ENCODE measurements at regions not wholly inside any gene's neighbourhood (a gene's known extent, or its start where the extent isn't known, plus 50 kb on each side); places are given as distances from the start of the nearest gene placed in this dataset.
"Not testable (repeated sequence)": the region's sequence is repeated elsewhere in the genome, so short reads cannot be mapped to it uniquely, and the experiment has no call there.

GRCh38 chr5:94102849-94103248, 361.4 kb upstream of the POU5F2 start:
- DNase-seq, result no peak

GRCh38 chr5:94097384-94097783, 356.0 kb upstream of the POU5F2 start:
- DNase-seq, result not testable (repeated sequence)

- DNase-seq, result no peak
Observed at GRCh38 chr5:94094793-94095441, 353.5 kb upstream of the POU5F2 start.

- no peak for DNase-seq
Observed at GRCh38 chr5:94093300-94093699, 351.9 kb upstream of the POU5F2 start.

GRCh38 chr5:94086635-94087034, 345.2 kb upstream of the POU5F2 start:
- not testable (repeated sequence) for DNase-seq

- no peak for DNase-seq
Observed at GRCh38 chr5:94086194-94086593, 344.8 kb upstream of the POU5F2 start.

- no peak for DNase-seq
Observed at GRCh38 chr5:94082405-94082804, 341.0 kb upstream of the POU5F2 start.

GRCh38 chr5:94081088-94081487, 339.7 kb upstream of the POU5F2 start:
- no peak for DNase-seq

- no peak for DNase-seq
Observed at GRCh38 chr5:94080390-94080789, 339.0 kb upstream of the POU5F2 start.

GRCh38 chr5:94072116-94072515, 330.7 kb upstream of the POU5F2 start:
- DNase-seq, result no peak

GRCh38 chr5:94066437-94067207, 325.2 kb upstream of the POU5F2 start:
- DNase-seq, result no peak

- DNase-seq, result no peak
Observed at GRCh38 chr5:94064025-94064424, 322.6 kb upstream of the POU5F2 start.

- DNase-seq, result no peak
Observed at GRCh38 chr5:94057655-94058054, 316.3 kb upstream of the POU5F2 start.

GRCh38 chr5:94057217-94057616, 315.8 kb upstream of the POU5F2 start:
- no peak for DNase-seq

GRCh38 chr5:94049307-94049922, 308.0 kb upstream of the POU5F2 start:
- not testable (repeated sequence) for DNase-seq

GRCh38 chr5:94045839-94046782, 304.7 kb upstream of the POU5F2 start:
- no peak for DNase-seq

- DNase-seq, result no peak
Observed at GRCh38 chr5:94043311-94043710, 301.9 kb upstream of the POU5F2 start.

GRCh38 chr5:94040591-94041148, 299.3 kb upstream of the POU5F2 start:
- DNase-seq, result no peak

GRCh38 chr5:94039101-94039500, 297.7 kb upstream of the POU5F2 start:
- no peak for DNase-seq

GRCh38 chr5:94031631-94032030, 290.2 kb upstream of the POU5F2 start:
- DNase-seq, result no peak

- DNase-seq, result no peak
Observed at GRCh38 chr5:94028001-94028400, 286.6 kb upstream of the POU5F2 start.

- DNase-seq, result no peak
Observed at GRCh38 chr5:94027145-94027544, 285.7 kb upstream of the POU5F2 start.
